GM21423 (cell line): ENCODE measurements at regions not wholly inside any gene's neighbourhood (a gene's known extent, or its start where the extent isn't known, plus 50 kb on each side); places are given as distances from the start of the nearest gene placed in this dataset.

Source experiments
- ATAC-seq: cut with Tn5 transposase; IDR thresholded peaks from one replicate; pipeline ENCODE4 v1.9.1; 2021; ENCODE audit warnings: mild to moderate bottlenecking, moderate library complexity; ENCODE audit not compliant: unreplicated experiment

DNA sequence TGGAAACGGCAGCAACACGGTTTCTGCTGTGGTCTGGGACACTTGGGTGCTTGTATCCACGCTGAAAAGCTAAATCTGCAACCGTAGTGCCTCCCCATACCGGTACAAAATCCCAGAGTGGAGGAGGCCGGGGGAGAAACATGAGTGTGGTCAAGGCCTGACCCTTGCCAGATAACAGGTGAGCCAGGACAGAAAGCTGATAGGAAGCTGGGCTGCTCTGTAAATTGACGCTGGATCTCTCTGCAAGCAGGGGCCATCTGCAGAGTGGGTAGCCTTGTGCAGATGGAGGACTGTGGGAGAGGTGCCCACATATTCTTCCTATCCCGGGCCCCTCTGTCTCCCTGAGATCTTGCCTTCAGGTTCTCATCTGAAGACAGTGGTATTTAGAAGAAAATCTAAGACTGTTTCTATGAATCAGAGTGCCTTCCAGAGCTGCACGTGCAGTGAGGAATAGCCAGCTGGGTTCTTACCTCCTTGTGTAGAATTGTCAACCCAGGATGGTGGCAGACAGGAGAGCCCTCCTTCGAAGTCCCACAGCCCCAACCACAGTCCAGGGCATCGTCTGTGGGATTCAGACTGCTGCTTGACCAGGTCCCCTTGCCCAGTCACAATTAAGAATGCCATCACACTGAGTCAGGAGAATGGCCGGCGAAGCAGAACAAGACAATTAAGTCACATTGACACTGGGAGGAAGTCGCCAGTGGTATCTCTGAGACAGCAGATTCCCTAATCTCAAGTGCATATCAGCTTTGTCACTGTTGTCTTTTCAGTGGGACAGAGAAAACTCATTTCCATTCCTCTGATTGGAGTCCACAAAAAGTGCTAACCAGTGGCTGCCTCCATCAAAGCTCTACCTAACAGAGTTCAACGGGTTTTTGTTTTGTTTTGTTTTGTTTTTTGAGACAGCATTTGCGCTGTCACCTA, 100.0 kb upstream of the RIPOR2 start:
- ATAC-seq, result no peak

DNA sequence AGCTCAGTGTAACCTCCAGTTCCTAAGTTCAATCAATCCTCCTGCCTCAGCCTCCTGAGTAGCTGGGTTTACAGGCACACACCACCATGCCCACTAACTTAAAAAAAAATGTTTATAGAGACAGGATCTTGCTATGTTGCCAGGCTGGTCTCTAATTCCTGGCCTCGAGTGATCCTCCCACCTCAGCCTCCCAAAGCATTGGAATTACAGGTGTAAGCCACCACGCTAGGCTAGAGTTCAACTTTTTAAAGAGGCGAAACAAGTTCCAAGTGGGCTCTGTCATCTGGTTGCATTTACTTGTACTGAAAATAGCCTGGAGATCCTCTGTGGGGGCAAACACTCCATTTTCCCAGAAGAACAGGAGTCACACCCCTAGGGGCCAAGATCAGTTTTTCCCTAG, 100.7 kb upstream of the RIPOR2 start:
- ATAC-seq, result no peak

DNA sequence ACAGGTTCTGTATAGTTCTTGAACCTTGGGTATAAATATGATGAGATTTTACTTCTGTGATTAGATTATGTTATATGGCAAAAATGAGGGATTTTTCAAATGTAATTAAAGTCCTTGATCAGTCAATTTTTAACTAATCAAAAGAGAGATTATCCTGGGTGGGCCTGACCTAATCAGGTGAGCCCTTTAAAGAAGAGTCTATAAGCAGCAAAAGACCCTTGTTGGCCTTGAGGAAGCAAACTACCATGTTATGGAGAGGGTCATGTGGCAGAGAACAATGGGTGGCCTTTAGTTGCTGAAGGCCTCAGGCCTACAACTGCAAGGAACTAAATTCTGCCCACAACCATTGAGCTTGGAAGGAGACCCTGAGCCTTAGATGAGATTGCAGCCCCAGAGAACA, 102.5 kb upstream of the RIPOR2 start:
- ATAC-seq, result no peak

DNA sequence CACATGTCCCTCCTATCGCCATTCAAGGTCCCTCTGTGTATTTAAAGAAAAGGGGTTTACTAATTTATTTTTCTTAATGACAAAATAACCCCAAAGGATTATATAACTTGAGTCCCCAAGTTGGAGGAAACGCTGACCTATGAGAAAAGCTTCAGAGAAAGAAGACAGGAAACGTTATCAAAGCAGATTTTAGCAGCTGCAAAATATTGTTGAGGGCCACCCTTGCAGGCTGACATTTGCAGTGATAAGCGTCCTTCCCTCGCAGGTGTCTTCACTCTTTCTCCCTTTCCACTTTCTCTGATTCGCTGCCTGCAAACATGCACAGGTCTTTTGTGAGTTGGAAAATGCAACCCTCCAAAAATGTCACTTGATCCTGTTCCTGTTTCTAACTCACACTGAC, 103.2 kb upstream of the RIPOR2 start:
- no peak for ATAC-seq

DNA sequence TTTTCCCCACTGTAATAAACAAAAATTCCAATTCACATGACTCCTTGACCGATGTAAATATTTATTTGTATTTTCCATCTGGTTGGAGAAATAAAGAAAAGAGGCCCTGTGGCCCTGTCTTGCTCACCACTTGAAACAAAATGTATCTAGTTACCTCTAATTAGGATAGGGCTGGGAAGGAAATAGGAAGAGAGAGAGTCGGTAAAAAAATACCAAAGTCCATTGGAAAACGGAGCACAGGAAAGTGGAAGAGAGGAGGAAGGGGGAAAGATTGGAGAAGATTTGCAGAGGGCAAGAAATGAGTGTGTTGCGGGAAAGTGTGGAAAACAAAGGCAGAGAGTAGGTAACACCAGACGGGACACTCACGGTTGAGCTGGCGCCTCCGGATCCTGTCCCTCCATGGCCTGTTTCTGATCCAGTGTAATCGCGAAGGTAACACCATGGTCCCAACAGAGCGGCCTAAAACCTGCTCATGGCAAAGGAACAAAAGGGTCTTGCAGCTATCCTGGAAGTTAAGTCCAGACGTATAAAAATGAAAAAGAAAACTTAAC, 105.8 kb upstream of the RIPOR2 start:
- ATAC-seq, result peak; percentile 21

DNA sequence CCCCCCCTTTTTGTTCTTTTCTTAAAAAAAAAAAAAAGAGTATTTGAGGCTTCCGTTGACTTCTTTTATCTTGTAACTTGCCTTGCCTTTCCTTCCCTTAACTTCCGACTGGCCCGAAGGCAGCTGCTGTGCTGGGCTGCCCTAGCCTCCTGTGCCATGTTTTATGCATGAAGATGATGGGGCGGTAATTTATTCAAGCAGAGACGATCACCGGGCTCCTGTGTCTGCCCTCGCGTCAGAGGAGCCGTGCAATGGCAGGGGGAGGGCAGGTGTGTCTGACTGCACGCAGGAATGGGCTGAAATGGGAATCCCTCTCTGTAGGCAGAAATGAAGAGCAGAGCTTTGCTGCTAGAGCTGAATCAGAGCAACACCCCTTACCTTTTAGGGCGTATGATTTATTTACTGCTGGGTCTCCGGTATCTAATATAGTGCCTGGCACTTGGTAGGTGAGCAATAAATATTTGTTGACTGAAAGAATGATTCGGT, 106.3 kb upstream of the RIPOR2 start:
- ATAC-seq, result peak; percentile 56

DNA sequence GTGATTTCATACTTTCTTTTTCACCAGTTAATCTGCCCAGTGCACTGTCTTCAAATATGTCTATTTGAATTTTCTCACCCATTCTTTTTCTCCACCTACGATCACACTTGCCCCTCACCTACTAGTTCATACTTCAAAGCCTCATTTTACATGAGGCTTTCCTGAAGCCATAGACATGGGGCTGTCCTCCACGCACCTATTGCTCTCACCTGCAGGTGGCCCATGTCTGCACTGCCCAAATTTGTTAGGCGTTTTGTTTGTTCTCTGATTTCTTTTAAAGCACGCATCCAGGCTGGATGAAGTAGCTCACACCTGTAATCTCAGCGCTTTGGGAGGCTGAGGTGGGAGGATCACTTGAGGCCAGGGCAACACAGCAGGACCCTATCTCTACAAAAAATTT, 106.8 kb upstream of the RIPOR2 start:
- peak; percentile 30 for ATAC-seq

DNA sequence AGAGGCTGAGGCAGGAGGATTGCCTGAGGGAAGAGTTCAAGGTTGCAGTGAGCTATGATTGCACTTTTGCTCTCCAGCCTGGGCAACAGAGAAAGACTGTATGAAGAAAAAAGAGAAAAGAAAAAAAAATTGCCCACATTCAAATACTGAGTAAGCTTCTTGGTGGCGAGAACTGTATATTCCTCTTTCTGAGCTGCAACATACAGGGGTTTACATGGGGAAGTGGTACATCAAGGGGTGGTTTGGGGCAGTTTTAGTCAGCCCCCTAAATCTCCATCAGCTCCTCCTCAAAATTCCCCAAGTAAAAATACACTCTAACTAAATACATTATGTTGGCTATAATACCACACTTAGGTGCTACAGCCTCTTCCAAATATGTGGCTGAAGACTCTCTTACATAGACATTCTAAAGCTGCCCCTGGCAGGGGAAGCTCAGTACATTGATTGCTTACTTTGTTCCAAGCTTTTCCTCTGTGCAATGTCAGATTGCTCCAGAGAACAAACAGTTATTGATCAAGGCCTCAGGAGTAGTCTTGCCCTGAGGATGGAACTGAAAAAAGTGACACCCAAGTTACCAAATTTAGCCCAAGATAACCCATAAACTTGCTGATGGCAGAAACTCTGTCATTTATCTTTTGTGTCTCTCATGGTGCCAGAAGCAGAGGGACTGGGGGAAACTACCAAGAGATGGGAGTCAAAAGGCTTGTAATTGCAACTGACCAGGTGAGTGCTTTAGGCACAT, 107.4 kb upstream of the RIPOR2 start:
- no peak for ATAC-seq

DNA sequence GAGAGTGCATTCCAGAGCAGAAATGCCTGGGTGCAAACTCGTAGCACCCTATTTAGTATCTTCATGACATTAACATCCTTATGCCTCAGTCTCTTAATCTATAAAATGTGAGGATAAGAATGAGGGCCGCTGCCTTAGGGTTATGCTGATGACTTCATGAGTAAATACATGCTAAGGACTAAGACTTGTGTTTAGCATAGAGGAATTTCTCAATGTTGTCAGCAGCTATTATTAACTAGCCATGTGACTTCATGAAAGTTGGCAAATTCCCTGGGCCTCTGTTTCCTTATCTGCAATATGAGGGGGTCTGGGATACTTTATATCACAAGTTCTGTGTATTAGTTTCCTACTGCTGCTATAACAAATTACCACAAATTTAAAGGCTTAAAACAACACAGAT, 108.1 kb upstream of the RIPOR2 start:
- ATAC-seq, result no peak

DNA sequence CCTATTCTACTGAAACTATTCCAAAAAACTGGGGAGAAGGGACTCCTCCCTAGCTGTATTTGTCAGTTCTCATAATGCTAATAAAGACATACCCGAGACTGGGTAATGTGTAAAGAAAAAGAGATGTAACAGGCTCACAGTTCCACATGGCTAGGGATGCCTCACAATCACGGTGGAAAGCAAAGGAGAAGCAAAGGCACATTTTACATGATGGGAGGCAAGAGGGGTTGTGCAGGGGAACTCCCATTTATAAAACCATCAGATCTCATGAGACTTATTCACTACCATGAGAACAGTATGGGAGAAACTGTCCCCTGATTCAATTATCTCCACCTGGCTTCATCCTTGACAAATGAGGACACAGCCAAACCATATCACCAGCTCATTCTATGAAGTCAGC, 111.2 kb upstream of the RIPOR2 start:
- no peak for ATAC-seq

DNA sequence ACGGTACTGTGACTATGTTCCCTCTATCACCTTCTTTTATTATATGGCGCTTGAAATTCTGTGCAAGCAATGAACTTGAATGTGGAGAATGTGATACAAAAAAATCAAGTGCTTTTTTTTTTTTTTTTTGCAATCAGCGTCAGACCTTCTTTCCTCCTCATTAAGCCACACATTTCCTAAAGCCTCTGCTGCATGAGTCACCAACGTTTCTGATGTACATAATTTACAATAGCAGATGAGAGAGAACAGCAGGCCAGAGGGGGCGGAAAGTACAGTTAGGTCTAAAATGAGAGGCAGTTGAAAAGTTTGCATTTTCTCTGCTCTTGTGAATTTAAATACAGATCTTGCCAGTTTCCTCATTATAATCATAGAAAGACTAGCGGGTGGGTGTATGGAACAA, 114.6 kb upstream of the RIPOR2 start:
- no peak for ATAC-seq

DNA sequence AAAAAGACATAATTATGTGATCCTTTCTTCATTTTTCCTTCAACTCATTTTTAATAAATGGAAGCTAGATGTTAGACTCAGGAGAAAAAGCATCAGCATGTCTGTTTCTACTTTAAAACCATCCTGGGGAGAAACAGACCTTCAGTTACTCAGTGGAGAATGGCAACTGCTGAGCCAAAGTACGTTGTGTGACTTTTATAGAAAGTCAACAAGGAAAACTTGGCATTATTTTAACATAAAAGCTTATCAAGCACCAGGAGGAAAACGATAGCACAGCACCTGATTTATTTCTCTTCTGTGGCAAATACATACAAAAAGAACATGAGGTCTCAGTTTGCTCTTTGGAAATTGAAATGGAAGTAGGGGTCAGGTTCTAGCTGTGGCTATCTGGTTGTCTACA, 115.3 kb upstream of the RIPOR2 start:
- ATAC-seq, result no peak

DNA sequence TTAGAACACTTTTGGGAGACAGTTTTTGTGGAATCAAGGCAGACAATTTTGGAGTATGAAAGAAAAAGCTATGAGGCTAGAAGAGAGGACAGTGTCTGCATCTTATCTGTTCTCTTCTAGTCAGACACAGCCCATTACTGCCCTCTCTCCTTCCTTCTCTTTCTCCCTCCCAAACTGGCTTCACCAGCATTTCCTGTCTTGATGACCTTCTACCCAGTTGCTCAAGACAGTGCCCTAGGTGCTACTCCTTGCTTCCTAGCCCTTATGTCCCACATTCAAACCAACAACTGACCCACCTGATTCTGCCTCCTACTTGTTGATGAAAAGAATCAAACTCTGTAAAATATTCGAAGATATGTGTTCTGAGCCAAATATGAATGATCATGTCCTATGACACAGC, 116.4 kb upstream of the RIPOR2 start:
- ATAC-seq, result no peak

DNA sequence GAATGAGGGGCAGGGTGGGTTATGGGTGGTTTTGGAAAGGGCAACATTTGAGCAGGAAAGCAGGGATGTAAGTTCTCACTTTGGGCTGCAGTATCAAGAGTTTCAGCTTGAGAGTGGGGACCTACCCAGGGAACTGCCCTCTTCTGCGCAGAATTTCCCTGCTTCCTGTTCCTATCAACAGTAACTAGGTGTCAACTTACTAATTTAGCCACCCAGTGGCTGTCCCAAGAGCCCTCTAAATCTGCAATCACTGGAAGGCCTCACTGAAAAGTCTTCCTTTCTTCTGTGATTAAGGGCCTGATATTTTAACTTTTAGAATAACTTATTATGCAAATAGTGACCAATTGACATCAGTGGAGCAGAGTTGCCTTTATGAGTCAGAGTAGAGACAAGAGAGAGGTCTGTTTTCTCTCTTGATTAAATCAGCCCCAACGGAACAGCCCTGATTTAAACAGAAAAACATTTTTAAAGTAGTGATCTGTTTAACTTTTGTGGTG, 118.2 kb upstream of the RIPOR2 start:
- ATAC-seq, result peak; percentile 73

DNA sequence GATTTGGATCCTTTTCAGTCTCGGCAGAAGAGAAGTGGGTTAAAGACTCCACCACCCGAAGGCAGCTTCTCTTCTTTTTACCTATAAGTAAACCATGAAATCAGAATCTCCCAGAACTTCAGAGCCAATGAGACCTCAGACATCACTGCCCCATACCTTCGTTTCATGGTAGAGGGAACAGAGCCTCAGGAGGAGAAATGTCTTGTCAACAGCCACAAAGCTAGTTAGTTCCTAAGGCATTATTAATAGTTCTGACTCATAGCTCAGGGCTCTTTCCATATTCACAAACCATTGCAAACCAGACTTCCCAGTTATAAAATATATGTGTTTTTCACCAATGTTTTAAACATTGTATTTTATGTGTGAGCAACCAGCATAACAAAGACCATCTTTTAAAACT, 118.7 kb upstream of the RIPOR2 start:
- ATAC-seq, result no peak

DNA sequence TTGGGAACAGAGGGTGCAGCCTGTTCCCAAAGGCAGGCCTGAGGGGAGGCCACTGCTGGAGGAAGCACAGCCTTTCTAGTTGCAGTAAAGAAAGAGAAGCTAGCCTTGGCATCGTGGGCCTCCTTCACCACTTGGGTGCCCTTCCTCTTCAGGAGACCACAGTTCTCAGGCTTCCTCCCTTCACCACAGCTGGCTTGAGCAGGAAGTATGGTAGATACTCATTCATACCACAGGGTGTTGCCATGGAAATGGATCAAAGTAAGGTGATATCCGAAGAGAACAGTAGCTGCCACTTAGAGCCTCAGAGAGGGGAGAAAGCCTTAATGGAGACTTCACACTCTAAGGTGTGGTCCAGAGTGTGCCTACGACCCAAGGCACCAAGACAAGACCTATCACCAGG, 120.4 kb upstream of the RIPOR2 start:
- peak; percentile 63 for ATAC-seq

DNA sequence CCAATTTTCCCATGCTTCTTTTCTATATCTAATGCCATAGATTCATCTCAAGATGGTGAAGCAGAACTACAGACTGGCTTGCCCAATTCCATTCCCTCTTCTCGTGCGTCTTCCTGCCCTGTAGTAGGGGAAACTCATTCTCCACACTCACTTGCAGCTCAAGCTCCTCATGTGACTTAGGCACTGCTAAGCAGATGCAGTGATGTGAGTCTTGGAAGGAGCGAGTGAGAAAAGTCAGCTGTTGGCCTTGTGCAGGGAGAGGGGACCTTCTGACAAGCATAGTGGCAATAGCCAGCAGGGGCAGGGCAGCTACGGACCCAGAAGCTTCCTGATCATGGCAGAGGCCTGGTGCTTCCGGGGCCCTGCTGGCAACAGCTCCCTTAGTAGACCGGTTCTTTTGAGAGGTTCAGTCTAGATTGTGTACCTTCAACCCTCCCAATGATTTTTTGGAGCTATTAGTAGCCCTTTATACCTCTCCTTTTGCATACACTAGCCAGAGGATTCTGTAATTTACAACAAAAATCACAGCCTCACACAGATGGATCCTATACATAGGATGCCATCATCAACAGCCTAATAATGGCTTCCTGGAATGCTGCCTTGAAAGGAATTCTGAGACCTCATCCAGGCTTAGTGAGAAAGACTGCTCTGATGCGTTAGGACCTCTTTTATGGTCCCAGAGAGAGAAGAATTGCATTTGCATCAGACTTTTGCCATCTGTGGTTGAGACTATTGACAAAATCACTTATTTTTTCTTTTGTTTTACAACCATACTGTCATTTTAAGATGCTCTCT, 121.5 kb upstream of the RIPOR2 start:
- no peak for ATAC-seq

DNA sequence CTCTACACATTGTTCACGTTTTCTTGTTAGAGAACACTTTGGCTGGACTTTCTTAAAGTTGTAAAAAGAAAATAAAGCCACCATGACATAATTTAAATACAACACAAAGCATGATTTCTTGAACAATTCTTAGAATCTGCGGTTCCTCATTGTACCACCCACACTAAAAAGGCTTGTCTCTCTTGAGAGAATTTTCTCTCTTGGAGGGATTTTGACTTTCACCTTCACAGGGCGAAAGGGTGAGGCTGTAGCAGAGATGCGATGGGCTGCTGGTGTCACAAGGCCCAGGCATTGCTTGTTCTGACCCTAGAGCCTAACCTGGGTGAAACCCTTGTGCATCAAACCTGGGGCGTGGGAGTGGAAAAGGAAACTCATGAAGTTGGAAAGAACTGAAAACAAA, 122.7 kb upstream of the RIPOR2 start:
- no peak for ATAC-seq

DNA sequence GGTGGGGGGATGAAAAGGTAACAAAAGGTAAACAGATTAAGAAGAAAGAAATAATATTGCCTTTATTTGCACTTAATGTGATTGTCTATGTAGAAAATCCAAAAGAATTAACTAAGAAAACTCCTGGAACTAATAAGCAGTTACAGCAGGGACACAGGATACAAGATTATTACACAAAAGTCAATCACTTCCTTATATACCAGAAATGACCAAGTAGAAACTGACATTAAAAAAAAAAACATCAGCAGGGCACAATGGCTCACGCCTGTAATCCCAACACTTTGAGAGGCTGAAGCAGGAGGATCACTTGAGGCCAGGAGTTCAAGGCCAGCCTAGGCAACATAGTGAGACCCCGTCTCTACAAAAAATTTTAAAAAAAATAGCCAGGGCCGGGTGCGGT, 123.2 kb upstream of the RIPOR2 start:
- no peak for ATAC-seq

DNA sequence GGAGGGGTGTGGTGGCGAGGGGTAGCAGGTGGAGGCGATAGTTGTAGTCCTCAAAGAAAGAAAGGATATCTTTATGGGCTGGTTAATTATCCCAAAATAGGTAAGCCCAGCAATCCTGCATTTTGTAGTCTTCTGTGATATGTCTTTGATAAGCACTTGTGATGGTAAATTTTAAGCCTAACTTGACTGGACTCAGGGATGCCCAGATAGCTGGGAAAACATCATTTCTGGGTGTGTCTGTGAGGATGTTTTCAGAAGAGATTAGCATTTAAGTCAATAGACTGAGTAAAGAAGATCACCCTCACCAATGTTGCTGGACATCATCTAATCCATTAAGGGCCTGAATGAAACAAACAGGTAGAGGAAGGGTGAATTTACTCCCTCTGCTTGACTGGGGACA, 124.8 kb upstream of the RIPOR2 start:
- ATAC-seq, result no peak
